GM10266 (cell line): ENCODE measurements at regions not wholly inside any gene's neighbourhood (a gene's known extent, or its start where the extent isn't known, plus 50 kb on each side); places are given as distances from the start of the nearest gene placed in this dataset.
"Not testable (repeated sequence)": the region's sequence is repeated elsewhere in the genome, so short reads cannot be mapped to it uniquely, and the experiment has no call there.

Experiments
- DNase-seq: peaks from one replicate; pipeline ENCODE4 v3.0.0; 2012; ENCODE audit errors: extremely low spot score
- CTCF ChIP-seq: IDR thresholded peaks from 2 replicates; pipeline ENCODE4 v1.5.1; 2012; ENCODE audit warnings: mild to moderate bottlenecking, low read depth; ENCODE audit not compliant: control insufficient read depth, insufficient read depth; ENCODE audit errors: missing control alignments

- DNase-seq = no peak
- TF ChIP-seq CTCF = no peak
Observed at GRCh38 chr14:76292561-76292960, 83.4 kb upstream of the ESRRB start.

GRCh38 chr14:76293221-76293620 lies 82.7 kb upstream of the ESRRB start:
- TF ChIP-seq CTCF = no peak

GRCh38 chr14:76293923-76294322 lies 82.0 kb upstream of the ESRRB start:
- TF ChIP-seq CTCF = no peak
- no peak for DNase-seq

More at GRCh38 chr14:76293221-76293620, 82.7 kb upstream of the ESRRB start:
- DNase-seq = no peak

- no peak for TF ChIP-seq CTCF
- DNase-seq = no peak
Observed at GRCh38 chr14:76294876-76295275, 81.1 kb upstream of the ESRRB start.

- no peak for DNase-seq
- no peak for TF ChIP-seq CTCF
Observed at GRCh38 chr14:76298896-76299295, 77.0 kb upstream of the ESRRB start.

- not testable (repeated sequence) for DNase-seq
Observed at GRCh38 chr14:76303188-76303587, 72.7 kb upstream of the ESRRB start.

- no peak for DNase-seq
- no peak for TF ChIP-seq CTCF
Observed at GRCh38 chr14:76304536-76305267, 71.2 kb upstream of the ESRRB start.
